PFSK-1 (cell line): ENCODE measurements at regions not wholly inside any gene's neighbourhood (a gene's known extent, or its start where the extent isn't known, plus 50 kb on each side); places are given as distances from the start of the nearest gene placed in this dataset.

Experiments used
- FOXP2 ChIP-seq: optimal IDR thresholded peaks from 2 replicates; pipeline ENCODE3; 2011; ENCODE audit warnings: borderline replicate concordance, control low read depth, inconsistent platforms; ENCODE audit not compliant: insufficient read depth; ENCODE audit errors: extremely low read length, extremely low read depth
- POLR2AphosphoS5 ChIP-seq: IDR thresholded peaks from 2 replicates; pipeline ENCODE4 v1.6.1; 2012; ENCODE audit warnings: low read depth, mild to moderate bottlenecking, control low read depth, low read length, moderate library complexity
- SIN3A ChIP-seq: IDR thresholded peaks from 2 replicates; pipeline ENCODE4 v1.6.1; 2012; ENCODE audit warnings: mild to moderate bottlenecking, low read length, moderate library complexity, borderline replicate concordance; ENCODE audit not compliant: insufficient read depth
- TAF1 ChIP-seq: IDR thresholded peaks from 2 replicates; pipeline ENCODE4 v1.6.1; 2012; ENCODE audit warnings: low read length, control low read depth, borderline replicate concordance; ENCODE audit not compliant: insufficient read depth
- TF ChIP-seq, protein P1 (sequence below), 2 experiments: IDR thresholded peaks; 2 replicates each; pipeline versions ENCODE4 v1.6.1 to v1.8.0; 2011 to 2012; ENCODE audit warnings: low read depth in 2 of 2, low read length in 2 of 2, control low read depth in 1 of 2, inconsistent platforms in 1 of 2, mild to moderate bottlenecking in 1 of 2, moderate library complexity in 1 of 2; ENCODE audit not compliant: insufficient read depth in 1 of 2

DNA sequence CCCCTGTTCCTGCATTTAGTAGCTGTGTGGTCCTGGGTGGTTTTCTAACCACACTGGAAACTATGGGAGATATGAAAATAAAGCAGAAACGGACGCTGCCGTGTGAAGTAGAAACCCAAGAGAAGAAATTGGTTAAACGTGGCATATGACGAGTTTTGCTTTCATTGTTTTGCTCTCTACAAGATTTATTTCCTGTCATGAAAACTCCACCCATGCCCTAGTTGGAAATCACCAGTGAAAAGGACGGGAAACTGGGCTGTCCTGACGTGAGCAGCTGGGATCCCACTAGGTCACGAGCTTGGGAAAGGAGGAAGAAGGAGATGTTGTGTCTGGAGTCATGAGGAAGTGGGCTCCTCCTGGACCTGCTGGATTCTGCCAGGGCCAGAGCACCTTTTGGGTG is 120.8 kb upstream of the GADD45A start:
- TF ChIP-seq POLR2AphosphoS5 (no peak), TAF1 (no peak), SIN3A (no peak), FOXP2 (no peak)
- TF ChIP-seq, protein P1, sequence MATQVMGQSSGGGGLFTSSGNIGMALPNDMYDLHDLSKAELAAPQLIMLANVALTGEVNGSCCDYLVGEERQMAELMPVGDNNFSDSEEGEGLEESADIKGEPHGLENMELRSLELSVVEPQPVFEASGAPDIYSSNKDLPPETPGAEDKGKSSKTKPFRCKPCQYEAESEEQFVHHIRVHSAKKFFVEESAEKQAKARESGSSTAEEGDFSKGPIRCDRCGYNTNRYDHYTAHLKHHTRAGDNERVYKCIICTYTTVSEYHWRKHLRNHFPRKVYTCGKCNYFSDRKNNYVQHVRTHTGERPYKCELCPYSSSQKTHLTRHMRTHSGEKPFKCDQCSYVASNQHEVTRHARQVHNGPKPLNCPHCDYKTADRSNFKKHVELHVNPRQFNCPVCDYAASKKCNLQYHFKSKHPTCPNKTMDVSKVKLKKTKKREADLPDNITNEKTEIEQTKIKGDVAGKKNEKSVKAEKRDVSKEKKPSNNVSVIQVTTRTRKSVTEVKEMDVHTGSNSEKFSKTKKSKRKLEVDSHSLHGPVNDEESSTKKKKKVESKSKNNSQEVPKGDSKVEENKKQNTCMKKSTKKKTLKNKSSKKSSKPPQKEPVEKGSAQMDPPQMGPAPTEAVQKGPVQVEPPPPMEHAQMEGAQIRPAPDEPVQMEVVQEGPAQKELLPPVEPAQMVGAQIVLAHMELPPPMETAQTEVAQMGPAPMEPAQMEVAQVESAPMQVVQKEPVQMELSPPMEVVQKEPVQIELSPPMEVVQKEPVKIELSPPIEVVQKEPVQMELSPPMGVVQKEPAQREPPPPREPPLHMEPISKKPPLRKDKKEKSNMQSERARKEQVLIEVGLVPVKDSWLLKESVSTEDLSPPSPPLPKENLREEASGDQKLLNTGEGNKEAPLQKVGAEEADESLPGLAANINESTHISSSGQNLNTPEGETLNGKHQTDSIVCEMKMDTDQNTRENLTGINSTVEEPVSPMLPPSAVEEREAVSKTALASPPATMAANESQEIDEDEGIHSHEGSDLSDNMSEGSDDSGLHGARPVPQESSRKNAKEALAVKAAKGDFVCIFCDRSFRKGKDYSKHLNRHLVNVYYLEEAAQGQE (IDR thresholded peaks at IDR 0.05; ENCODE audit: insufficient read depth in 1 of 2, low read depth in 2 of 2, low read length in 2 of 2), result no peak
